ENCODE measurements at regions not wholly inside any gene's neighbourhood (a gene's known extent, or its start where the extent isn't known, plus 50 kb on each side); places are given as distances from the start of the nearest gene placed in this dataset.
A peak's percentile ranks its signal among the peaks of the same experiment; 100 is the strongest.

DNA sequence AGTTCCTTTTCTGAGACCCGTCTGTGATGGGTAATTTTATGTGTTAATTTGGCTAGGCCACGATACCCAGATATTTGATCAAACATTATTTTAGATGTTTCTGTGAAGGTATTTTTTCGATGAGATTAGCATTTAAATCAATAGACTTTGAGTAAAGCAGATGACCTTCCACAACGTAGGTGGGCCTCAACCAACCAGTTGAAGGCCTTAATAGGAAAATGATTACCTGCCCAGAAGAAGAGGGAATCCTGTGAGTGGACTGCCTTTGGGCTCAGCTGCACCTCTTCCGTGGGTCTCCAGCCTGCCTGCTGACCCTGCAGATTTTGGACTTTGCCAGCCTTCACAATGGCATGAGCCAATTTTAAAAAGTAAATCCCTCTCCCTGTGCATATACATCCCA lies 61.6 kb upstream of the WSB1 start:
- no peak for DNase-seq
- intact Hi-C loops (cut with DNase I, micrococcal nuclease): loop anchor here in 1 of 2 donors (10.0 kb wide), 1 partner anchor 372 kb away; no protein-coding TSS in a partner anchor
- ATAC-seq: no peak

GRCh38 chr17:27233059-27233458 lies 60.9 kb upstream of the WSB1 start:
- no peak for DNase-seq
- intact Hi-C loops (cut with DNase I, micrococcal nuclease): loop anchor here in 1 of 2 donors (10.0 kb wide), 1 partner anchor 372 kb away; no protein-coding TSS in a partner anchor
- ATAC-seq: no peak

DNA sequence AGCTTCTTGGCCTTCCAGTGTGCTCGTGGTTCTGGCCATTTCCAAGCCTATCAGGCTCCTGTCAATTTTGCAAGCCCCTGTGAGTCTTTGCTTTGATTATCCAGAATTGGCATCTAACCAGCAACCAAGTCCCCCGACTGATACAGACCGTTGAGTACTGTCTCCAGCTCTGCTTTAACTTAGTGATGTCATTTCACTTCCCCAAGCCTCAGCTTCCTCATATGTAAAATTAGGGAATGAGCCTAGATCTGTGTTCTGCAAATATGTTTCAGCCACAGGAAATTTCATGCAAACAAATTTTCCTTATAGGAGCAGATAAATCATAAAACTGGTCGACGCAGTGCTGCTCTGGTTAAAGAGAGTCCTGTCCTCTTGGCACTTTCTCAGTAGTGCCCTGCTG lies 60.1 kb upstream of the WSB1 start:
- ATAC-seq: no peak
- intact Hi-C loops (cut with DNase I, micrococcal nuclease): loop anchor here in 1 of 2 donors (10.0 kb wide), 1 partner anchor 371 kb away; no protein-coding TSS in a partner anchor
- no peak for DNase-seq

DNA sequence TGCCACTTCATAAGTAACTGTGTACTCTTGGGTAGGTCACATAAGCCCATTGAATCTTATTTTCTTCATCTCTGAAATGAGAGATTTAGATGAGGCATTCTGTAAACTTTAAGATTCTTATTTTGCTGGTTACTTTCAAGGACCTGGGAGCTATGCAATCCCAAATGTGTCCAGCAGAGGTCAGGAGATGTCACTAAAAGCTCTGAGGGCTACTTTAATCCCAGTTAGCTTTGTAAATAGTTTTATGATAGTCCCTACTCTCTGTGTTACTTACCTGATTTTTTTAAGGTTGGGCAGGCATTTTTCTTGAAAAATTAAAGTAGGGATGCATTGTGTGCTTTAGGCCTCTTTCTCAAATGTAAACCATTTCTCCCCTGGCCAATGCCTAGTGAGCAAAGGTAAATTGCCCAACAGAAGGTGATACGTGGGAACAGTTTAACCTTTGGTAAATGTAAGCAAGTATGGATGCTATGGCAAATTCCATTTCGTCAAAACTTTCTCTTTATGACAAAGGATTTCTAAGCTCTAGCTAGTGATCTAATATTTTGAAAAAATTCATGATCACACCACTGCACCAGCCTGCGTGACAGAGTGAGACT lies 57.1 kb upstream of the WSB1 start:
- peak; percentile 88 for ATAC-seq
- intact Hi-C loops (cut with DNase I, micrococcal nuclease): loop anchor here (5.0 to 10.0 kb wide), 2 partner anchors 365 to 368 kb away; no protein-coding TSS in a partner anchor
- DNase-seq: peak; percentile 68 to 90

DNA sequence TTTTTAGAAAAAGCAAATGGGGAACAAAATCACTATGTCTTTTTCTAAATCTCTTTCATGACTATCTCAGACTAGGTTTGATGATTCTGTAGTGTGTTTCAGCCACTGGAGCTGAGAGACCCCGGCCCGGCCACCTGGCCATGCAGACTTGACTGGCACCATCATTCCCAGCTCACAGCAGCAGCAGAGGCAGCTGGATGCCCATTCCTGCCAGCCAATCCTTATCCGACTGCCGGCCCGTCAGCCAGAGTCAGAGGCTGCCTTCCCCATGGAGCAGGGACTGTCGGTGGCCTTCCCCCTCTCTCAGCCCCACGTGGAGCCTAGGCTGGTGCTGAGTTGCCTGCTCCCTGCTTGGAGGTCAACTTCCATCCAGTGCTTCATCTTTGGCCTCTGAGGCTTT lies 56.0 kb upstream of the WSB1 start:
- DNase-seq (no peak), ATAC-seq (no peak)
- intact Hi-C loops (cut with DNase I, micrococcal nuclease): loop anchor here (5.0 to 10.0 kb wide), 2 partner anchors 364 to 367 kb away; no protein-coding TSS in a partner anchor

DNA sequence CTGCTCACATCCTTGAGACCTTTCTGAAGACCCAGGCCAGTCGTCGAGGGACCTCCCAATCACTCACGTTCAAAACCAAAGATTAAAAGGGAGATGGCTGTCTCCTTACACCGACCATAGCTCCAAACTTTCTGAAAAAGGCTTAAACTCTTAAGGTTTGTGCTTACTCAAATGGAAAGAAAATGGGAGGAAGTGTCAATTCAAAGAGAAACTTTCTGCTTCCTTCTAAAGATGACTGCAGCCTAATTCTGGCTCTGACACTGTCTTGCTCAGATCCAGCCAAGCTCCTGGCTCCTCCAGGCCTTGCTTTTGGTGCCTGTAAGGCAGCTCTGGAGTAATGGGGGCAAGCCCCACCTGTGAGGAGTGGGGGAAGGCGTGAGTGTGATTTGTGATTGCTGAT lies 54.9 kb upstream of the WSB1 start:
- intact Hi-C loops (cut with DNase I, micrococcal nuclease): loop anchor here (5.0 to 10.0 kb wide), 2 partner anchors 363 to 366 kb away; no protein-coding TSS in a partner anchor
- no peak for ATAC-seq

DNA sequence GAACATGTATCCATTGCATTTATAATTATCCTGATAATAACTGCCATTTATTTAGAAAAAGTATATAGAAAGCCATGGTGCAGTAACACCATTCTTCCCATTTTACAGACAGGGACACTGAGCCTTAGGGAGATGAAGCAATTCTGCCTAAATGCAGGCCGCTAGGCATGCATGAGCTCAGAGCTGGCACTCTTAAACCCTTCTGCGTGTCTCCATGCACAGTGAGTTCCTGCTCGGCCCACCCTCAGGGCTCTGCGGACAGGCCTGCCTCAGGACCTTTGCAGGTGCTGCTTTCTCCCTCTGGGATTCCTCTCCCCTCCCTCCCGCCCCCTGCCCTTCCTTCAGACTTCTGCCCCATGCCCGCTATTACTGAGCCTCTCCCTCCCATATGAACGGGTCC lies 54.3 kb upstream of the WSB1 start:
- intact Hi-C loops (cut with DNase I, micrococcal nuclease): loop anchor here (5.0 to 10.0 kb wide), 2 partner anchors 363 to 365 kb away; no protein-coding TSS in a partner anchor
- ATAC-seq (no peak), DNase-seq (no peak)

More for the DNA sequence above, 54.9 kb upstream of the WSB1 start:
- DNase-seq: no peak

DNA sequence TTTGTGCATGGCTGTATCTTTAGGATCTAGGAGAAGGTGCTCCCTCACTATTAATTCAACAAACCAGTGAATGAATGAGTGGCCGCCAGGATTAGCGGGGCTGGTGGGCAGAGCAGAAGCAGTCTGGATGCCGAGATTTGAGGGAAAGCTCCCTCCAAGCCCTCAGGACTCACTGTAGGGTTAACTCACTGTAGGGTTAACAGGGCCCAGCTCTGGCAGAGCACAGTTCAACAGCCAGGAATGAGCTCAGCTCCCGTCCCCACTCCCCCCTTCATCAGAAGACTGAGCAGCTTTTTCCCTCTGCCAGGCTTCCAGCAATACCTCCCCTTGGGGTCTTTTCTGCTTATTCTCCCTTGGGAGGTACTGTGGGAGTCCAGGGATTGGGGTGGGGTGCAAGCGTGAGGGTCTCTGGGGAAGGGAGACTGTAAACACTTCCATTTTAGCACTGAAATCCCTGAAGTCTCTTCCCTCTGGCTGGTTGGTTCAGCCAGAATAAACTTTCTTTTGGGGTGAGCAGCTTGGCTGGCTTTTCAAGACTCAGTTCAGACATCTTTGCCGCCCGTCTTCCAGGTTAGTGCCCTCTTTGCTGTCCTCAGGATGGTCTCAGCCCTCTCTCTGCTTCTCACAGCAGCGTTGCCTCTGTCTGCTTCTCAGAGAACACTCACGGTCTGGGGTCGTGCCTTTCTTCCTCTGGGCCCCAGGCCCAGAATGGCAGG lies 53.7 kb upstream of the WSB1 start:
- intact Hi-C loops (cut with DNase I, micrococcal nuclease): loop anchor here (10.0 kb wide), 2 partner anchors 55 to 95 kb away; partner anchors contain the start of gene WSB1 (in 1 of the 2)
- DNase-seq (no peak), ATAC-seq (no peak)

DNA sequence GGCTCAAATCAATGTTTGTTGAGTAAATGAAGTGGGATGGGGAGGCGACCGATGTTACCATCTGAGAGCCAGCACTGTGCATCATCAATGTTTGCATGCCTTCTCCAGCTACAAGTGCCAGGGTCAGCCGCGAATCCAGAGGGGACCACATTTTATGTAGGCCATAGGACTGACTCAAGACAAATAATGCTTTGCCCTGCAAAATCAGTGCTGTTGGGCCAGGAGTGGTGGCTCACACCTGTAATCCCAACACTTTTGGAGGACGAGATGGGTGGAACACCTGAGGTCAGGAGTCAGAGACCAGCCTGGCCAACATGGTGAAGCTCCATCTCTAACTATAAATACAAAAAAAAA lies 53.1 kb upstream of the WSB1 start:
- no peak for DNase-seq
- intact Hi-C loops (cut with DNase I, micrococcal nuclease): loop anchor here (10.0 kb wide), 2 partner anchors 54 to 94 kb away; partner anchors contain the start of gene WSB1 (in 1 of the 2)
- ATAC-seq: no peak

- DNase-seq: peak in 1 of 2 donors; percentile 17
- intact Hi-C loops (cut with DNase I, micrococcal nuclease): loop anchor here (10.0 kb wide), 2 partner anchors 53 to 93 kb away; partner anchors contain the start of gene WSB1 (in 1 of the 2)
- ATAC-seq: no peak
These were observed 52.5 kb upstream of the WSB1 start for GRCh38 chr17:27241346-27241946.

DNA sequence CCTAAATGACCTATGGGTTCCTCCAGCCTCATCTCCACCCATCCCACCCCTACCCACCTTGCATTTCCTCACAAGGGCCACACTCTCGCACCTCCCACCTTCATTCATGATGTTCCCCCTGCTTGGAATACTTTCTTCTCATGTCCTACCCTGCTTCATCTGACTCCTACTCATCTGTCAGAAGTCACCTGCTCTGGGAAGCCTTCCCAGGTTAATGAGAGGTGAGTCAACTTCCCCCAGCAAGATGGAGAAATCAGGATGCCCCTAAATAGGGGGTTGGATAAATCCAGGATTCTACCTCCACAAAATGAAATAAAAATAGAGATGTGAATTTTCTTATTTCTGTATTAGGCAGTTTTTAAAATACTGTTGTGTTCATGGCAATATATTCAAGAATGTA lies 51.0 kb upstream of the WSB1 start:
- no peak for ATAC-seq
- DNase-seq: no peak
- intact Hi-C loops (cut with DNase I, micrococcal nuclease): loop anchor here (10.0 kb wide), 2 partner anchors 52 to 92 kb away; partner anchors contain the start of gene WSB1 (in 1 of the 2)

GRCh38 chr17:27244011-27244410 lies 49.9 kb upstream of the WSB1 start:
- no peak for DNase-seq
- no peak for ATAC-seq
- intact Hi-C loops (cut with DNase I, micrococcal nuclease): loop anchor here (10.0 kb wide), 2 partner anchors 51 to 91 kb away; partner anchors contain the start of gene WSB1 (in 1 of the 2)

Measured in left colon (tissue), 2 donors.